Right cardiac atrium (tissue), 5 donors: ENCODE measurements at regions not wholly inside any gene's neighbourhood (a gene's known extent, or its start where the extent isn't known, plus 50 kb on each side); places are given as distances from the start of the nearest gene placed in this dataset.
A peak's percentile ranks its signal among the peaks of the same experiment; 100 is the strongest.

ENCODE experiments used
- ATAC-seq, 2 donors: fragments of 200-7000 bp; cut with Tn5 transposase; one replicate each; pipeline versions ENCODE4 v1.8.0 to v1.9.1; 2020; ENCODE audit warnings: moderate library complexity in 2 of 2, mild to moderate bottlenecking in 1 of 2
- DNase-seq, 3 donors: peaks; one replicate each; pipeline ENCODE4 v3.0.0-alpha.2; 2020
- H3K27ac ChIP-seq: one replicate; pipeline ENCODE4 v1.5.1; 2013; ENCODE audit warnings: mild to moderate bottlenecking, low read length, control low read depth, moderate library complexity
- H3K27me3 ChIP-seq: one replicate; pipeline ENCODE4 v1.6.1; 2013; ENCODE audit not compliant: control insufficient read depth, insufficient read depth
- H3K4me1 ChIP-seq: one replicate; pipeline ENCODE4 v1.6.1; 2013; ENCODE audit warnings: low read length; ENCODE audit not compliant: control insufficient read depth, insufficient read depth
- H3K4me3 ChIP-seq: one replicate; pipeline ENCODE4 v1.5.1; 2013; ENCODE audit warnings: low read length, control low read depth
- H3K9me3 ChIP-seq: one replicate; pipeline ENCODE4 v1.6.1; 2013; ENCODE audit warnings: low read length; ENCODE audit not compliant: control insufficient read depth
- WGBS: extraction: QIAGEN DNeasy Blood & Tissue Kit; methylation state at CpG from one replicate; pipeline ENCODE4 v1.1.7; 2013; 5-methylcytosine and 5-hydroxymethylcytosine counted together
- intact Hi-C, 4 donors: fragments of 100-400 bp; cut with DNase I; formaldehyde crosslinking; loops; one replicate each; pipeline versions ENCODE4 v1.11.0 to v1.14.0; 2022 to 2023
- donor health status: healthy with polysubstance abuse.
- donor health status: DM: no; HTN: yes; CAD: no.
- donor health status: DM: no; HTN: no; CAD: no.
- donor health status: DM: no; HTN: yes; CAD: no; lungs with severe emphysema.
- donor health status: DM: yes; HTN: yes; CAD: no.

DNA sequence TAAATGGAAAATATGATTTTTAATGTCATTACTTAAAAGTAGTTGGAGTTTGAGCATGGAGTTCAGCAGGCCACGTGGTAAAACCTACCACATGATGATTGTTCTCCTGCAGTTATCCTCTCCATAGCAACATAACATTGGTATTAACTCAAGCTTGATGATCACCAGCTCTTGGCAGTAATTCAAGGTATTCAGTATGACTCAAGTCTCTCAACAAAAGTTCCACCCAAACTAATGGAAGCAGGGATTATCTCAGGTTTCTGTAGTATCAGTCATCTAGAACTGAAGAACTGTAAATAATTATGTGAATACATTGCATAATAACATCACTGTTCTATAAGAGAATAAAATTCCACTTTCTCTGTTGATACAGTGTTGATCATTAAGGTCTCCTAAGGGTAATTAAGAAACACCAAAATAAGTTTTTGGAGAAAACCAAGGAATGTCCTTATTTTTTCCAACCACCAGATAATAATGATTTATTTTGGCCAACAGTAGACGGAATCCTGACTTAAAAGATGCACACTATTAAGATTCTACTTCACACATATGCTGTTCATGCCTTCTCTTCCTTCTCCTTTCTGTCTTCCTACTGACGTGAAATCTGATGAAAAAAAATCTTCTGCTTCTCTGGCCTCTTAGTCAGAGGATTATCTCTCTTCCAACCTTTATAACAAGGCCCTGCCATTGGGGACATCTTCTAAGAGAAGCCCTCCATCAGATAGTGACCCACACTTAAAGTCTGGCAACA, 1092.3 kb downstream of the EFNB2 start:
- ATAC-seq (peak; percentile 67 to 97), DNase-seq (no peak)
- Histone ChIP-seq H3K9me3 (no peaks in the 10 kb centered on the region), H3K27ac (no peak overlapping the region), H3K4me1 (no peaks in the 10 kb centered on the region), H3K4me3 (no peak overlapping the region), H3K27me3 (no peaks in the 10 kb centered on the region)
- intact Hi-C loops = no loop called here
- 39% methylated on average over 3 of the region's 3 CpGs for WGBS

DNA sequence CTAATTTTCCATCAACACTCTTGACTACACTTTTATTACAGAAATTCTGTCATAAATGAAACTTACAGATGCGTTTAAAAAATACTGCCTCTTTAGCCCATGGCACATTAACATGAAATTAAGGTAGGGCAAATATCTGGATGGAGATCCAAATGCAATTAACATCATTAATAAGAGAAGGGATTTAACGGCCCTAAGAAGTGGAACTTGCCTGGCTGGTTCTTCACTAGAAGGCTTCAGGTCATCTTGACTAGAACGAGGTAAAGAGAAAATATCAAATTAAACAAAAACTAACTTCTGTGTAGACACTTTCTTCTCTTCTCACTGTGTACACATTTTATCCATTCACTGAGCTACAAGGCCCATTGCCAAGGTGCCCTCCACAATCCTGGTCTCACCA, 1093.4 kb downstream of the EFNB2 start:
- Histone ChIP-seq H3K27ac (no peak overlapping the region), H3K27me3 (no peaks in the 10 kb centered on the region), H3K4me3 (no peak overlapping the region), H3K9me3 (no peaks in the 10 kb centered on the region), H3K4me1 (no peaks in the 10 kb centered on the region)
- DNase-seq (no peak), ATAC-seq (no peak)
- intact Hi-C loops = no loop called here
- 93% methylated on average over 3 of the region's 3 CpGs for WGBS

DNA sequence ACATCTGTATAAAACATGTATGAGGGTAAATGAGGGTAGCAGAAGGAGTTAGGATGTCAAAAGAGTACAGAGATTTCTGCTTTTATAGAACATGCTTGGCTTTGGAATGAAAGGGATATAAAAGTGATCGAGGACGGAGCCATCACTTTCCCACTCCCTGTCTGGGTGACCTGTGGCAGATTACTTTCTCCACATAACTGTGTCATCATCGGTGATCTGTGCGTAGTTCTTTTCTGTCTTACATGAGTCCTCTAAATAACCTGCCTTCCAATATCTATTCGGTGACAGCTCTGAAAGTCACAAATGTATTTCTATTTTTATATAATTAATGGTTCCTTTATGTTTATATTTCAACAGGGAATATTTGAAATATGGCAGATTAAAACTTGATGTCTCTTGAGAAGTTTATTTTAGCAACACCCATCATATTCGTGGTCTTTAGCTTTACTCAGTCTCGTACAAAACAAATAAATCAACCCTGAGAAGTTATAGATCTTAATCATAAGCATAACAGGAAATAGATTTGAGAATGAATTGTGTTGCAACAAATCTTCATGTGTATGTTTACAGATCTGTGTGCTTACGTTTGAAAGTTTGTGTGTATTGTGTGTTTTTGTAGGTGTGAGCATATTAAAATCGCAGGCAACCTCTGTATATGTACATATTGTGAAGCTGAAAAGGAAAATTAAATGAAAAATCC, 1094.3 kb downstream of the EFNB2 start:
- intact Hi-C loops = no loop called here
- no peak overlapping the region for H3K27ac ChIP-seq
- no peaks in the 10 kb centered on the region for H3K9me3 ChIP-seq

DNA sequence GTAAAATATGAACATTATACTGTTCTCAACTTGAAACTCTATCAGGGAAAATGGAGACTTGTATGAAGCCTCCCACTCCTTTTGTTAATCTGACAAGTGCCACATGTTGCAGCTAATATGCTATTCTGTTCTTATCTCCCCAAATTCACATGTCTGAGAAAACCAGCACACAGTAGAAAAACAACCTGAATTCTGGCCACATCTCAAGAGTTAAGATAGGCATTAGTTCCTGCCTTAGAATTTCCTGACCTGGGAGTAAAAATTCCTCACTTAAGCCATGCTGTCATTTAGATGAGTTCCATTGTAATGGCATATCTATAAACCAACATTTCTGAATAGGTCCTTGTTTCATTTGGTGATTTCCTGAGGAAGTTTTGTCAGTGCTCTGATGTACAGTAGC, 1098.5 kb downstream of the EFNB2 start:
- H3K4me3 ChIP-seq = no peak overlapping the region
- no peaks in the 10 kb centered on the region for H3K4me1 ChIP-seq
- intact Hi-C loops = no loop called here
- DNase-seq = no peak
- H3K9me3 ChIP-seq = no peaks in the 10 kb centered on the region
- no peaks in the 10 kb centered on the region for H3K27me3 ChIP-seq
- H3K27ac ChIP-seq = no peak overlapping the region
- peak; percentile 57 to 89 for ATAC-seq

More for the DNA sequence above, 1094.3 kb downstream of the EFNB2 start:
- 79% methylated on average over 9 of the region's 9 CpGs for WGBS
- no peak for ATAC-seq
- H3K4me1 ChIP-seq = no peaks in the 10 kb centered on the region
- no peak overlapping the region for H3K4me3 ChIP-seq
- no peak for DNase-seq
- H3K27me3 ChIP-seq = no peaks in the 10 kb centered on the region

DNA sequence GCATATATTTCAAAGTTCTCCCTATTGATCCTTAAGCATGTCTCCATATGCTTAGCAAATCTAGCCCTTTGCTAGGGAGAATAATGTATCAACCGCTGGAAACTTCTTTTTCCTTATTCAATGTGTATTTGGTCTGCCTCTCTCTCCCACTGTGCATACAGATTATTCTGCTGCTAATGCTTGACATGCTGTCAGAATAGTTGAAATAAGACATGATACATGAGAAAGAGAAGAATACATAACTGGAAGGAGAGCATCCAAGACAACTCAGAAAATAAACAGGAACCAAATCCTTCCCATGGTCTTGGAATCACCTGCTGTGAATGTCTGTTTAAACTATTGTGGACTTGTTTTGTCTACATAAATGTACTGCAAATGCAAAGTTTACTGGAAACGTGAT, 1103.0 kb downstream of the EFNB2 start:
- ATAC-seq (no peak), DNase-seq (no peak)
- intact Hi-C loops = no loop called here
- Histone ChIP-seq H3K4me3 (no peak overlapping the region), H3K27me3 (no peaks in the 10 kb centered on the region), H3K27ac (no peak overlapping the region), H3K4me1 (no peaks in the 10 kb centered on the region), H3K9me3 (no peaks in the 10 kb centered on the region)
- 81% methylated on average over 2 of the region's 2 CpGs for WGBS

DNA sequence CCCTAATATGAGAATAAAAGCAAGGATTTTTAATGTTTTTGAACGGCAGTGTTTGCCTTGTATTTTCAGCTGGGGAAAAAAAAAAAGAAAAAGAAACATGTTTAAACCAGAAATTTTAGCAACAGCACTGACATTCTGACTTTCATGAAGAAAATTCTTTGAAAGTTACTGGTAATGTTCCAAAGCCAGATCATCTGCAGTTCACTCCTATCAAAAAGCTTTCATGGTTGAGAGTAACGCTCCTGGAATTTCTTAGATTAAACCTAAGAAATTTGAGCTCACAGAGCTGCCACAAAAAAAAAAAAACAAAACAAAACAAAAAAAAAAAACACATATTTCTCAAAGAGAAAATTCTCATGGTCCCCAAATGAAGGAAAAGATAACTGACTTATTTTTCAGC, 1106.7 kb downstream of the EFNB2 start:
- Histone ChIP-seq H3K27me3 (no peaks in the 10 kb centered on the region), H3K27ac (no peak overlapping the region), H3K4me1 (no peaks in the 10 kb centered on the region), H3K9me3 (no peaks in the 10 kb centered on the region), H3K4me3 (no peak overlapping the region)
- 67% methylated on average over 2 of the region's 2 CpGs for WGBS
- no peak for DNase-seq
- intact Hi-C loops = no loop called here
- no peak for ATAC-seq

DNA sequence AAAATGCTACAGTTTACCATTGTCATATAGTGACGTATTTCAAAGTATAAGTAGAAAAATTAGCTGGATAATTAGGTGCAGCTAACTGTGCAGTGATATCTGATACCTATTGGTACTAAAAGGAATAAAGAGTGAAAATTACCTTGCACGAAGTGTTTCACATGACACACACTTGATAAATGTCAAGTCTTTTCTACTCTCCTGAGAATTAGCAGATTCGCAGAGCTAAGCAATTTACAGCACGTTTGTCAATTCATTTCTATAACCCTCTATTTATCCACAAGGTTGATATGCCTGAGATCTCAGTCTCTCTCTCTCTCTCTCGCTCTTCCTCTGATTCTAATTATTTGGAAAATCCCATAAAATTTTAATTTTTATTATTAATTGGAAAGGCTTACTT, 1109.0 kb downstream of the EFNB2 start:
- Histone ChIP-seq H3K27ac (no peak overlapping the region), H3K4me3 (no peak overlapping the region), H3K27me3 (no peaks in the 10 kb centered on the region), H3K9me3 (no peaks in the 10 kb centered on the region), H3K4me1 (no peaks in the 10 kb centered on the region)
- ATAC-seq = no peak
- no peak for DNase-seq
- WGBS = 88% methylated on average over 5 of the region's 5 CpGs
- intact Hi-C loops = no loop called here

DNA sequence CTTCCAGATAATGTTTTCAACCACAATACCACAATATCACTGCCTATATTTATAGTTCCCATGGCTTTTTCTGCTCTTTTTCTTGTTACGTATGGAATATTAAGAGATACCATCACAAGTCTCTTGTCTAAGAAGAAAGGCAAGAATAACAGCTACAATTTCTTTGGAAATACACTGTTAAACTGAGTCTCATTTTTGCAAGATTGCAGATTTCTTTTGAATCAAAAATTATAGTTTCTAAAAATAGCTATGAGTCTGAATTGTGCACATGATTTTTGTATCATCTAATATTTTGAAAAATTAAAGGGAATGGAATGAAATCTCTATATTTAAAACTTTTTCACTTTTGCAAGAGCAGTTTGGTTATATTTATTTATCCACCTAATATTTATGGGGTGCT, 1120.8 kb downstream of the EFNB2 start:
- Histone ChIP-seq H3K27ac (no peak overlapping the region), H3K4me3 (no peak overlapping the region), H3K27me3 (no peaks in the 10 kb centered on the region), H3K4me1 (no peaks in the 10 kb centered on the region), H3K9me3 (no peaks in the 10 kb centered on the region)
- 77% methylated on average over 1 of the region's 1 CpG for WGBS
- intact Hi-C loops = no loop called here
- ATAC-seq (no peak), DNase-seq (no peak)

DNA sequence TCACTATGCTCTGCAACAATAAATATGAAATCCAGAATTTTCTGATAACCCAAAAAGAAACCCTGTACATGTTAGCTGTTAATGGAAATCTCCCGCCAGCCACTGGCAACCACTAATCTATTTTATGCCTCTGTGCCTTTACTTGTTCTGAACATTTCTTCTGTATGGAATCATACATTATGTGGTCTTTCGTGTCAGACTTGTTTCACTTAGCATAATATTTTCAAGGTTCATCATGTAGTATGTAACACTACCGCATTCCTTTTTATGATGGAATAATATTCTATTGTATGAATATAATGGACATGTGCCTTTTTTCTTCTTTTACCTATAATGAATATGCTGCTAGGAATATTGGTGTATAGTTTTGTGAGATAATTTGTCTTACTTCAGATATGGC, 1123.3 kb downstream of the EFNB2 start:
- ATAC-seq = no peak
- Histone ChIP-seq H3K4me1 (no peaks in the 10 kb centered on the region), H3K9me3 (no peaks in the 10 kb centered on the region), H3K27me3 (no peaks in the 10 kb centered on the region), H3K4me3 (no peak overlapping the region), H3K27ac (no peak overlapping the region)
- 94% methylated on average over 3 of the region's 3 CpGs for WGBS
- intact Hi-C loops = no loop called here
- DNase-seq = no peak

DNA sequence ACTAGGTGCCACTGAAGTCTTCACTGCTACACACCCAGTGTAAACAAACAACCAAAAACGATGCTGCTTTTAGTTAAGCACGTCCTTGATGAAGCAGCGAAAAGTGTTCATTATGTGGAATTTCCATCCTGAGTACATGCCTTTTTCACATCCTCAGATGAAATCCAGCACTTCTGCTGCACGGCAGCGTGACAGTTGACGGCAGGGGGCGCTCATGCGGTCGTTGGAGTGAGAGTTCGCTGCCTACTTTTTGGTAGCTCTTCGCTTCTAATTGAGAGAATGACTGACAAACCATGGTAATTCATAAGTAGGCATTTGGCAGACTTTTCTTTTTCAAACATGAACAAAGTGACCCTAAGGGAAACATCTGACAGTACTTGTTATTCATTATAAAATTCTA, 1124.9 kb downstream of the EFNB2 start:
- DNase-seq (peak; percentile 51 to 84 (median 83)), ATAC-seq (no peak)
- Histone ChIP-seq H3K27me3 (no peaks in the 10 kb centered on the region), H3K4me3 (no peak overlapping the region), H3K9me3 (no peaks in the 10 kb centered on the region), H3K4me1 (no peaks in the 10 kb centered on the region), H3K27ac (no peak overlapping the region)
- intact Hi-C loops = no loop called here
- WGBS = 33% methylated on average over 11 of the region's 11 CpGs

DNA sequence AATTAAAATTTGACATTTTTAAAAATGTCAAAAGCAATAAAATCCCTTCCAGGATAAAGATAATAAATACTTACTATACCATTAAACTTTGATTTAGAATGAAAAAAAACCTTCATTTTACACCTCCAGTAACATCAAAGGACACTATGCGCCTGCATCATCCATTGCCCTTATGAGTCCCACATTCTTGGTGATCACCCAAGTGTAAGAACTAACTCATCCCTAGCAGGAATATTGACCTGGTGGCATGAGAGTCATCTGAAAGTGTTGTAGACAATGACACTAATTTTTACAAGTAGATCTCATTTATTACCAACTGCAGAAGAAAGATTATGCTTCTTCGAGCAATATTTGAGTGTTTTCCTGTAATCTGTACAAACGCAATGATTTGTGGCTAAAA, 1128.9 kb downstream of the EFNB2 start:
- no peaks in the 10 kb centered on the region for H3K4me1 ChIP-seq
- H3K27me3 ChIP-seq = no peaks in the 10 kb centered on the region
- H3K4me3 ChIP-seq = no peak overlapping the region
- DNase-seq (no peak), ATAC-seq (no peak)
- 82% methylated on average over 3 of the region's 3 CpGs for WGBS
- H3K27ac ChIP-seq = no peak overlapping the region
- intact Hi-C loops = no loop called here
- no peaks in the 10 kb centered on the region for H3K9me3 ChIP-seq
